ENCODE measurements at regions not wholly inside any gene's neighbourhood (a gene's known extent, or its start where the extent isn't known, plus 50 kb on each side); places are given as distances from the start of the nearest gene placed in this dataset.
A peak's percentile ranks its signal among the peaks of the same experiment; 100 is the strongest.

DNA sequence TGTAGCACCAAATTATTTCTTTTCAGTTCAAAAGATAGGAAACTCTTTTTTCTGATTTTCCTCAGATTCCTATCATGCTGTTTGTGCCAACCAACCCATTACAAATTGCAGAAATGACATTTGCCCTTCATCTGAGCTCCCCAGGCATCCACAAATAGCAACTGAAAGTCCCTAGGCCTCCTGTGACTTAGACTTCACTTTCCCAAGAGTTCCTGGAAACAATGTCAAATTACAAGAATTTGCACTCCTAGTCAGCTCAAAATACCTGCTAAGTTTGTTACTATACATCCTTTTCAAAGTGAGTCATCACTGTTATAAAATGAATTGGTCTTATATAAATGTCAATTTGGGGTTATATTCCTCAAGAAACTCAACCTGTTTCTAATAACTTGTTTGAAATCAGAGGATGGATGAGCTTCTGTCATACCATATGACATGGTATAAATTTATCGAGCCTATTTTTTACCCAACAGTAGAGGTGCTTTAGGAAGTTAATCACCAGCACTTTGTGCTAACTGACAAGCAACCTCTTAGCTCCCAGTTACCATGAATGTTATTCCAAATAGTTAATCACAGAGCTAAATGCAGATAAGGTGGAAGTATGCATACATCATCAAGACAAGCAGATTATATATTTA lies 256.5 kb downstream of the HACE1 start:
- DNase-seq (ENCODE audit: low read depth), result no peak
- H3K4me3 ChIP-seq (ENCODE audit: low read depth, low read length), result no peak overlapping the region
- TF ChIP-seq CTCF (IDR thresholded peaks at IDR 0.05; ENCODE audit: control insufficient read depth, extremely low read depth, insufficient read depth), result no peak

GRCh38 chr6:104601721-104602120 lies 258.0 kb downstream of the HACE1 start:
- TF ChIP-seq CTCF (IDR thresholded peaks at IDR 0.05; ENCODE audit: control insufficient read depth, extremely low read depth, insufficient read depth), result no peak
- DNase-seq (ENCODE audit: low read depth), result no peak
- no peak overlapping the region for H3K4me3 ChIP-seq (ENCODE audit: low read depth, low read length)

DNA sequence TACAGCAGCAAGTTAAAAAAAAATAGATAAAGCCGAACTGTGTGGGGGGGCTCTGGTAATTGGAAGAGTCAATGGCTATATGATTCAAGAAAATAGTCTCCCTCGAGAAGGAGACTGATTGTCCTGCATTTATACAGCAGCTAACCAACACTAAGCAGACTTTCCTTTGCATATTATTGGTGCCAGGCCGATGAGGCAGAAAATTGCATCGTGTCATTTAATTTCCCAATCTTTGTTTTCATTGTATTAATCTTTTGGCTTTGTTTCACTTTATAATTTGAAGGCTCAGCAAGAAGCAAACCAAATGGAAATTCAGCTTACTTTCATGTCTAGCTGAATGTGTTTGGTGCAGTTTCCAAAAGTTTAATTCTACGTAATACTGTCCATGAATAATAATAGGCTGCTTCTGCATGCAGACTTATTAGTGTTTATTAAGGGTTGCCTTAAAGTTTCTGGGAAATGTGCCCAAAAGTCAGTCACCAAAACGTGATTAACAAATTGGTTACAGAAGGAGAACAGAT lies 258.5 kb downstream of the HACE1 start:
- no peak overlapping the region for H3K4me3 ChIP-seq (ENCODE audit: low read depth, low read length)
- peak; percentile 0 for DNase-seq (ENCODE audit: low read depth)
- no peak for TF ChIP-seq CTCF (IDR thresholded peaks at IDR 0.05; ENCODE audit: control insufficient read depth, extremely low read depth, insufficient read depth)

DNA sequence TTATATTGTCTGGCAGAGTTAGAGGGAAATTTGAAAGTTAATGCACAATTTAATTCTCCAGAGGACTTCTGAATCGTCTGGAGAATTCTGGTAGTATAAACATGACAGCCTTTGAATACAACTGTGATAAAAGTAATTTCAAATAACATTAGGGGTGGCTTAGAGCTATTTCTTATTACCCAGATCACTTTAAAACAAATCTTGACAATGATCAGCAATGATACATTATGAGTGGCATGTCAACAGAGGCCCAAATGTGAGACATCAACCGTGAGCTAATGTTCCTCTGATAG lies 259.1 kb downstream of the HACE1 start:
- H3K4me3 ChIP-seq (ENCODE audit: low read depth, low read length), result no peak overlapping the region
- TF ChIP-seq CTCF (IDR thresholded peaks at IDR 0.05; ENCODE audit: control insufficient read depth, extremely low read depth, insufficient read depth), result no peak
- DNase-seq (ENCODE audit: low read depth), result no peak

- no peak overlapping the region for H3K4me3 ChIP-seq (ENCODE audit: low read depth, low read length)
- no peak for TF ChIP-seq CTCF (IDR thresholded peaks at IDR 0.05; ENCODE audit: control insufficient read depth, extremely low read depth, insufficient read depth)
- DNase-seq (ENCODE audit: low read depth), result no peak
Measured at GRCh38 chr6:104599821-104600638, 259.7 kb downstream of the HACE1 start.

DNA sequence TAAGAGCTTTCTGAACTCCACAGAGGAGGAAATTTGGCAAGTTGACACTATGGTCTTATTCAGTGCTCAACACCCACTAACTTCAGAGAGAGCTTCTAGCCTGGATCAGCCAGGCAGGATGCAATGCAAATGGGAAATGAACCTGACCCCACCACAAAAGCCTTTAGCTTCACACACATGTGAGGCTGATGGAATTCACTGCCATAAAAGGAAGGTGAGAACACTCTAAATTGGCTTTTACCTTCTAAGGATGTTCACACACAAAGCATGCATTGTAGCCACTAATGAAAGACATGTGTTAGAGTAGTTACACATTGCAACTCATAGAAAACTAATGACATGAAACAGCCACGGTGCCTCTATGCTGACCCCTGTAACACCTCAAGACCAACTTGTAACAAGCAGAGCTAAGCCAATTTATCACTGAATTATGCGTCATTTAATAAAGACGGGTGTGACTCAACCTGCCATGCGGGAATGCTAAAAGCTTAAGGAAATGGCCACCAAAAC lies 262.1 kb downstream of the HACE1 start:
- DNase-seq (ENCODE audit: low read depth), result no peak
- TF ChIP-seq CTCF (IDR thresholded peaks at IDR 0.05; ENCODE audit: control insufficient read depth, extremely low read depth, insufficient read depth), result no peak

More for the DNA sequence above, 262.1 kb downstream of the HACE1 start:
- no peak overlapping the region for H3K4me3 ChIP-seq (ENCODE audit: low read depth, low read length)

Data from LNCaP clone FGC (cell line).